Left lung (tissue), 4 donors: ENCODE measurements at regions not wholly inside any gene's neighbourhood (a gene's known extent, or its start where the extent isn't known, plus 50 kb on each side); places are given as distances from the start of the nearest gene placed in this dataset.

Experiments
- ATAC-seq: fragments of 200-7000 bp; cut with Tn5 transposase; one replicate; pipeline ENCODE4 v1.9.1; 2020; ENCODE audit warnings: moderate library complexity
- DNase-seq, 4 donors: peaks; one replicate each; pipeline ENCODE4 v3.0.0-alpha.2; 2013 to 2020
- H3K27ac ChIP-seq, 2 donors: fragments of 200-600 bp; sonication (generic) in 1 of 2; one replicate each; pipeline versions ENCODE4 v1.5.0 to v1.8.0; 2020 to 2021
- H3K27me3 ChIP-seq, 2 donors: fragments of 200-600 bp; sonication (generic) in 1 of 2; one replicate each; pipeline versions ENCODE4 v1.5.0 to v1.8.0; 2020 to 2021
- H3K36me3 ChIP-seq, 2 donors: fragments of 200-600 bp; sonication (generic) in 1 of 2; one replicate each; pipeline versions ENCODE4 v1.5.0 to v1.8.0; 2020 to 2021
- H3K4me1 ChIP-seq, 2 donors: fragments of 200-600 bp; one replicate each; pipeline ENCODE4 v1.8.0; 2021
- H3K4me3 ChIP-seq, 2 donors: fragments of 200-600 bp; sonication (generic) in 1 of 2; one replicate each; pipeline versions ENCODE4 v1.5.0 to v1.8.0; 2020 to 2021; ENCODE audit warnings: mild to moderate bottlenecking in 1 of 2
- H3K9me3 ChIP-seq, 2 donors: fragments of 200-600 bp; sonication (generic) in 1 of 2; one replicate each; pipeline versions ENCODE4 v1.5.0 to v1.8.0; 2020 to 2021
- CTCF ChIP-seq, 2 donors: fragments of 200-600 bp; sonication (generic) in 1 of 2; IDR thresholded peaks; one replicate each; pipeline versions ENCODE4 v1.5.0 to v1.8.0; 2021; ENCODE audit warnings: antibody characterized with exemption in 2 of 2
- intact Hi-C, 2 donors: fragments of 100-400 bp; cut with DNase I; formaldehyde crosslinking; loops; one replicate each; pipeline versions ENCODE4 v1.11.2 to v1.14.2; 2022
- donor health status: DM: no; HTN: yes; CAD: no.
- donor health status: DM: no; HTN: no; CAD: no.

- DNase-seq (peak in 1 of 4 donors; percentile 50), ATAC-seq (no peak)
- H3K27me3 ChIP-seq: no peaks in the 10 kb centered on the region
- H3K4me1 ChIP-seq: no peaks in the 10 kb centered on the region
- no peaks in the 10 kb centered on the region for H3K9me3 ChIP-seq
- no peak overlapping the region for H3K4me3 ChIP-seq
- no peak overlapping the region for H3K27ac ChIP-seq
- no peaks in the 10 kb centered on the region for H3K36me3 ChIP-seq
- intact Hi-C loops: no loop called here
- TF ChIP-seq CTCF (IDR thresholded peaks at IDR 0.05): no peak
Observed at GRCh38 chr20:24892522-24892921, 56.5 kb upstream of the CST7 start.

- H3K27ac ChIP-seq: no peak overlapping the region
- H3K4me3 ChIP-seq: no peak overlapping the region
- no peaks in the 10 kb centered on the region for H3K36me3 ChIP-seq
- TF ChIP-seq CTCF (IDR thresholded peaks at IDR 0.05): no peak
- ATAC-seq (no peak), DNase-seq (peak in 1 of 4 donors; percentile 50)
- intact Hi-C loops: no loop called here
- H3K4me1 ChIP-seq: no peaks in the 10 kb centered on the region
- peaks cover 0 to under 1% of the 10 kb centered on the region in 2 donors for H3K9me3 ChIP-seq
- no peaks in the 10 kb centered on the region for H3K27me3 ChIP-seq
Observed at GRCh38 chr20:24892931-24893330, 56.1 kb upstream of the CST7 start.

DNA sequence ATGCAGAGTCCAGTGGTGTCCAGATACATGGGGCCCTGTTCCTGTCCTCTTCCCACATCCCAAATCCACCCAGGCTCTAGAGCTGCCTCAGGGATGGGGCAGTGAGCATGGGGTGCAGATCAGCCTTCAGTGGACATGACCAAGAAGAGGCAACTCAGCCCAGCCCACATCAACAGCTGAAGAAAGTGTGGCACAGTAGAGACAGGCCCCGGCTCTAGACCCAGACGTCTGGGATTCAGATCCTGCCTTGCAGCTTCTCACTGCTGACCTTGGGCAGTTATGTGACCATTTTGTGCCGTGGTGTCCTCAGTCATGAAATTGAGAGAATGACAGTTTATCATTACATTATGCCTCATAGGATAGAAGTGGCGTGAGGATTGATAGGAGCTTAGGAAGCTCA is 54.6 kb upstream of the CST7 start:
- no peak overlapping the region for H3K4me3 ChIP-seq
- no peaks in the 10 kb centered on the region for H3K4me1 ChIP-seq
- ATAC-seq (no peak), DNase-seq (no peak)
- no peaks in the 10 kb centered on the region for H3K36me3 ChIP-seq
- no peaks in the 10 kb centered on the region for H3K27me3 ChIP-seq
- TF ChIP-seq CTCF (IDR thresholded peaks at IDR 0.05): no peak
- intact Hi-C loops: no loop called here
- peaks cover 0 to 15% of the 10 kb centered on the region in 2 donors for H3K9me3 ChIP-seq
- no peak overlapping the region for H3K27ac ChIP-seq

DNA sequence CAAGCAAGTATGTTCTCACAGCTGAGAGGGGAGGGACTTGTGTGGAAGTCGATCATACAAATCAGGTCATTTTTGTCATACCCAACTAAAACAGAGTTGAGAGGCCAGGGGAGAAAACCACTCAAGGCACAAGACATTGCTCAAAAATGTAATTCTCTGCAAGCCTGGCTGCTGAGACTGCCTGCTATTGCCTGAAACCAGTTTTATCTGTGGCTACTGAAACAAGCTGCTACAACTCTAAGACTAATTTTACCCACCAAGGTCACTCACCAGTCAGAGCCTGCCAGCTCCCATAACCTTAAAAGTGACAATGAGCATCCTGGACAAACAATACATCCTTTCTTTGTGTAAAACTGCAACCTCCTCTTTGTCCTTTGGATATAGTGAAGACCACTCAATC is 54.1 kb upstream of the CST7 start:
- TF ChIP-seq CTCF (IDR thresholded peaks at IDR 0.05): no peak
- H3K27me3 ChIP-seq: no peaks in the 10 kb centered on the region
- peaks cover 0 to 20% of the 10 kb centered on the region in 2 donors for H3K9me3 ChIP-seq
- no peaks in the 10 kb centered on the region for H3K4me1 ChIP-seq
- DNase-seq (no peak), ATAC-seq (no peak)
- no peaks in the 10 kb centered on the region for H3K36me3 ChIP-seq
- intact Hi-C loops: no loop called here
- no peak overlapping the region for H3K27ac ChIP-seq
- H3K4me3 ChIP-seq: no peak overlapping the region

DNA sequence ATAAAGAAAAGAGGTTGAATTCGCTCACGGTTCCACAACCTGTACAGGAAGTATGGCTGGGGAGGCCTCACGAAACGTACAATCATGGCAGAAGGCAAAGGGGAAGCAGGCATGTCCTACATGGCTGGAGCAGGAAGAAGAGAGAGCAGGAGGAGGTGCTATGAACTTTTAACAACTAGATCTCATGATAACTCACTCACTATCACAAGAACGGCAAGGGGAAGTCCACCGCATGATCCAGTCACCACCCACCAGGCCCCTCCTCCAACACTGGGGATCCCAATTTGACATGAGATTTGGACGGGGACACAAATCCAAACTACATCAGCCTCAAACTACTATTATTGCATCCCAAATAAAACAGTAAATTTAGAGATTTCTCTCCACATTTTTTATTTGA is 53.6 kb upstream of the CST7 start:
- Histone ChIP-seq H3K4me1 (no peaks in the 10 kb centered on the region), H3K27me3 (no peaks in the 10 kb centered on the region), H3K27ac (no peak overlapping the region), H3K9me3 (peaks cover 0 to 25% of the 10 kb centered on the region in 2 donors), H3K36me3 (no peaks in the 10 kb centered on the region), H3K4me3 (no peak overlapping the region)
- no peak for TF ChIP-seq CTCF (IDR thresholded peaks at IDR 0.05)
- intact Hi-C loops: no loop called here
- ATAC-seq: no peak
- no peak for DNase-seq
